ENCODE measurements at regions not wholly inside any gene's neighbourhood (a gene's known extent, or its start where the extent isn't known, plus 50 kb on each side); places are given as distances from the start of the nearest gene placed in this dataset.

GRCh38 chr5:87791869-87792268, 379.1 kb upstream of the CCNH start:
- Histone ChIP-seq H3K27ac (ENCODE audit: low read length) (no peak overlapping the region), H3K27me3 (ENCODE audit: control insufficient read depth, insufficient read depth, low read length) (peaks cover 3% of the 10 kb centered on the region), H3K36me3 (ENCODE audit: control insufficient read depth, insufficient read depth, low read length) (no peaks in the 10 kb centered on the region), H3K9me3 (ENCODE audit: control insufficient read depth, low read depth, low read length) (no peaks in the 10 kb centered on the region), H3K4me3 (ENCODE audit: low read length) (no peak overlapping the region), H3K4me1 (ENCODE audit: control insufficient read depth, insufficient read depth, low read length) (no peaks in the 10 kb centered on the region)
- no peak for DNase-seq
- 100% methylated on average over 1 of the region's 4 CpGs for WGBS (ENCODE audit: insufficient coverage, low lambda C conversion rate)

- no peaks in the 10 kb centered on the region for H3K36me3 ChIP-seq (ENCODE audit: control insufficient read depth, insufficient read depth, low read length)
- peaks cover 5% of the 10 kb centered on the region for H3K27me3 ChIP-seq (ENCODE audit: control insufficient read depth, insufficient read depth, low read length)
- H3K9me3 ChIP-seq (ENCODE audit: control insufficient read depth, low read depth, low read length) = no peaks in the 10 kb centered on the region
- WGBS (ENCODE audit: insufficient coverage, low lambda C conversion rate) = no CpG with 5 or more reads among the region's 2 CpGs
- H3K4me3 ChIP-seq (ENCODE audit: low read length) = no peak overlapping the region
- DNase-seq = no peak
- H3K27ac ChIP-seq (ENCODE audit: low read length) = no peak overlapping the region
- no peaks in the 10 kb centered on the region for H3K4me1 ChIP-seq (ENCODE audit: control insufficient read depth, insufficient read depth, low read length)
These were observed 375.7 kb upstream of the CCNH start for GRCh38 chr5:87788416-87788815.

DNA sequence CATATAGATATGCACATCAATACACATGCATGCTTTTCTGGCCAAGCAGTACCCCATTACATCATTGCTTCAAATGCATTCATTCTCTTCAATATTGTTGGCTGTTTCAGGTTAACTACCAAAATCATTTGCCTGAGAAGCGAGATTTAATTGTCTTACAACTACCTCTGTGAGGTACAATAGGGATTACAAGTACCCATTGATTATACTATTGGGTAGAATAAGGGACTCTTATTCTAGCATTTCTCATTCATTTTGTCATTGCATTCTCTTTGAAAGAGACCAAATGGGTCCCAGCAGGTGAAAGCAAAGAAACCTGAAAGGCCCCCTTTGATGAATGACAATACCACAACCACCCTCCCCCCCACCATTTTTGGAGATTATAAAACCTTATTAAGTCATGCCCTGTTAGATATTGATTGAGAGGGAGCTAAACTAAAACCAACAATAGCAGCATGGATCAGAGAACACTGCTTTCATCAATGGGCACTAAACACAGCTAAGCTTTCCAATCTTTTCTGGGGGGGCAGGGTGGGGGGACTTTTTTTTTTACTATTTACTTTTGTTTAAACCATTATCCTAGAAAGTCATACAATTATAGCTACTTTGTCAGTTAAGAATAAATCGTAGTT, 375.0 kb upstream of the CCNH start:
- Histone ChIP-seq H3K4me1 (ENCODE audit: control insufficient read depth, insufficient read depth, low read length) (no peaks in the 10 kb centered on the region), H3K27ac (ENCODE audit: low read length) (no peak overlapping the region), H3K4me3 (ENCODE audit: low read length) (no peak overlapping the region), H3K36me3 (ENCODE audit: control insufficient read depth, insufficient read depth, low read length) (no peaks in the 10 kb centered on the region), H3K9me3 (ENCODE audit: control insufficient read depth, low read depth, low read length) (no peaks in the 10 kb centered on the region), H3K27me3 (ENCODE audit: control insufficient read depth, insufficient read depth, low read length) (peaks cover 10% of the 10 kb centered on the region)
- DNase-seq = no peak
- no CpG with 5 or more reads among the region's 2 CpGs for WGBS (ENCODE audit: insufficient coverage, low lambda C conversion rate)

GRCh38 chr5:87787086-87787485, 374.4 kb upstream of the CCNH start:
- no peaks in the 10 kb centered on the region for H3K9me3 ChIP-seq (ENCODE audit: control insufficient read depth, low read depth, low read length)
- no peak for DNase-seq
- H3K36me3 ChIP-seq (ENCODE audit: control insufficient read depth, insufficient read depth, low read length) = no peaks in the 10 kb centered on the region
- H3K4me3 ChIP-seq (ENCODE audit: low read length) = no peak overlapping the region
- H3K4me1 ChIP-seq (ENCODE audit: control insufficient read depth, insufficient read depth, low read length) = no peaks in the 10 kb centered on the region
- peaks cover 10% of the 10 kb centered on the region for H3K27me3 ChIP-seq (ENCODE audit: control insufficient read depth, insufficient read depth, low read length)
- H3K27ac ChIP-seq (ENCODE audit: low read length) = no peak overlapping the region
- WGBS (ENCODE audit: insufficient coverage, low lambda C conversion rate) = 66% methylated on average over 4 of the region's 4 CpGs

GRCh38 chr5:87786471-87786870, 373.7 kb upstream of the CCNH start:
- H3K27ac ChIP-seq (ENCODE audit: low read length) = no peak overlapping the region
- DNase-seq = no peak
- H3K4me3 ChIP-seq (ENCODE audit: low read length) = no peak overlapping the region
- H3K36me3 ChIP-seq (ENCODE audit: control insufficient read depth, insufficient read depth, low read length) = no peaks in the 10 kb centered on the region
- no CpG with 5 or more reads among the region's 1 CpG for WGBS (ENCODE audit: insufficient coverage, low lambda C conversion rate)
- H3K9me3 ChIP-seq (ENCODE audit: control insufficient read depth, low read depth, low read length) = no peaks in the 10 kb centered on the region
- peaks cover 14% of the 10 kb centered on the region for H3K27me3 ChIP-seq (ENCODE audit: control insufficient read depth, insufficient read depth, low read length)
- no peaks in the 10 kb centered on the region for H3K4me1 ChIP-seq (ENCODE audit: control insufficient read depth, insufficient read depth, low read length)

GRCh38 chr5:87785554-87786335, 373.0 kb upstream of the CCNH start:
- Histone ChIP-seq H3K4me3 (ENCODE audit: low read length) (no peak overlapping the region), H3K9me3 (ENCODE audit: control insufficient read depth, low read depth, low read length) (no peaks in the 10 kb centered on the region), H3K27ac (ENCODE audit: low read length) (no peak overlapping the region), H3K4me1 (ENCODE audit: control insufficient read depth, insufficient read depth, low read length) (no peaks in the 10 kb centered on the region), H3K27me3 (ENCODE audit: control insufficient read depth, insufficient read depth, low read length) (peaks cover 17% of the 10 kb centered on the region), H3K36me3 (ENCODE audit: control insufficient read depth, insufficient read depth, low read length) (no peaks in the 10 kb centered on the region)
- no peak for DNase-seq
- 29% methylated on average over 1 of the region's 4 CpGs for WGBS (ENCODE audit: insufficient coverage, low lambda C conversion rate)

GRCh38 chr5:87784879-87785495, 372.3 kb upstream of the CCNH start:
- WGBS (ENCODE audit: insufficient coverage, low lambda C conversion rate) = 88% methylated on average over 1 of the region's 4 CpGs

GRCh38 chr5:87784311-87784710, 371.6 kb upstream of the CCNH start:
- WGBS (ENCODE audit: insufficient coverage, low lambda C conversion rate) = 100% methylated on average over 1 of the region's 1 CpG
- no peak for DNase-seq
- H3K27me3 ChIP-seq (ENCODE audit: control insufficient read depth, insufficient read depth, low read length) = peaks cover 17% of the 10 kb centered on the region

More at GRCh38 chr5:87784879-87785495, 372.3 kb upstream of the CCNH start:
- H3K9me3 ChIP-seq (ENCODE audit: control insufficient read depth, low read depth, low read length) = no peaks in the 10 kb centered on the region
- no peak overlapping the region for H3K4me3 ChIP-seq (ENCODE audit: low read length)
- no peak for DNase-seq
- no peaks in the 10 kb centered on the region for H3K4me1 ChIP-seq (ENCODE audit: control insufficient read depth, insufficient read depth, low read length)
- H3K36me3 ChIP-seq (ENCODE audit: control insufficient read depth, insufficient read depth, low read length) = no peaks in the 10 kb centered on the region
- no peak overlapping the region for H3K27ac ChIP-seq (ENCODE audit: low read length)
- peaks cover 17% of the 10 kb centered on the region for H3K27me3 ChIP-seq (ENCODE audit: control insufficient read depth, insufficient read depth, low read length)

GRCh38 chr5:87782916-87783315, 370.2 kb upstream of the CCNH start:
- H3K27me3 ChIP-seq (ENCODE audit: control insufficient read depth, insufficient read depth, low read length) = peaks cover 17% of the 10 kb centered on the region
- no CpG with 5 or more reads among the region's 3 CpGs for WGBS (ENCODE audit: insufficient coverage, low lambda C conversion rate)
- no peak overlapping the region for H3K4me3 ChIP-seq (ENCODE audit: low read length)
- no peaks in the 10 kb centered on the region for H3K36me3 ChIP-seq (ENCODE audit: control insufficient read depth, insufficient read depth, low read length)
- H3K9me3 ChIP-seq (ENCODE audit: control insufficient read depth, low read depth, low read length) = no peaks in the 10 kb centered on the region
- no peak for DNase-seq
- no peak overlapping the region for H3K27ac ChIP-seq (ENCODE audit: low read length)
- no peaks in the 10 kb centered on the region for H3K4me1 ChIP-seq (ENCODE audit: control insufficient read depth, insufficient read depth, low read length)

More at GRCh38 chr5:87784311-87784710, 371.6 kb upstream of the CCNH start:
- no peaks in the 10 kb centered on the region for H3K36me3 ChIP-seq (ENCODE audit: control insufficient read depth, insufficient read depth, low read length)
- no peaks in the 10 kb centered on the region for H3K4me1 ChIP-seq (ENCODE audit: control insufficient read depth, insufficient read depth, low read length)
- no peak overlapping the region for H3K4me3 ChIP-seq (ENCODE audit: low read length)
- no peak overlapping the region for H3K27ac ChIP-seq (ENCODE audit: low read length)
- H3K9me3 ChIP-seq (ENCODE audit: control insufficient read depth, low read depth, low read length) = no peaks in the 10 kb centered on the region

- no peak overlapping the region for H3K4me3 ChIP-seq (ENCODE audit: low read length)
These were observed 369.2 kb upstream of the CCNH start for GRCh38 chr5:87781976-87782375.

More at GRCh38 chr5:87781976-87782375, 369.2 kb upstream of the CCNH start:
- no peaks in the 10 kb centered on the region for H3K36me3 ChIP-seq (ENCODE audit: control insufficient read depth, insufficient read depth, low read length)
- no peaks in the 10 kb centered on the region for H3K9me3 ChIP-seq (ENCODE audit: control insufficient read depth, low read depth, low read length)
- WGBS (ENCODE audit: insufficient coverage, low lambda C conversion rate) = 90% methylated on average over 2 of the region's 2 CpGs
- H3K4me1 ChIP-seq (ENCODE audit: control insufficient read depth, insufficient read depth, low read length) = no peaks in the 10 kb centered on the region
- DNase-seq = no peak
- peaks cover 17% of the 10 kb centered on the region for H3K27me3 ChIP-seq (ENCODE audit: control insufficient read depth, insufficient read depth, low read length)
- no peak overlapping the region for H3K27ac ChIP-seq (ENCODE audit: low read length)
